GM18909 (cell line): ENCODE measurements at regions not wholly inside any gene's neighbourhood (a gene's known extent, or its start where the extent isn't known, plus 50 kb on each side); places are given as distances from the start of the nearest gene placed in this dataset.
A peak's percentile ranks its signal among the peaks of the same experiment; 100 is the strongest.
"Not testable (repeated sequence)": the region's sequence is repeated elsewhere in the genome, so short reads cannot be mapped to it uniquely, and the experiment has no call there.

Source experiments
- ATAC-seq: cut with Tn5 transposase; IDR thresholded peaks from one replicate; pipeline ENCODE4 v1.9.1; 2021; ENCODE audit warnings: mild to moderate bottlenecking; ENCODE audit not compliant: unreplicated experiment, poor library complexity

DNA sequence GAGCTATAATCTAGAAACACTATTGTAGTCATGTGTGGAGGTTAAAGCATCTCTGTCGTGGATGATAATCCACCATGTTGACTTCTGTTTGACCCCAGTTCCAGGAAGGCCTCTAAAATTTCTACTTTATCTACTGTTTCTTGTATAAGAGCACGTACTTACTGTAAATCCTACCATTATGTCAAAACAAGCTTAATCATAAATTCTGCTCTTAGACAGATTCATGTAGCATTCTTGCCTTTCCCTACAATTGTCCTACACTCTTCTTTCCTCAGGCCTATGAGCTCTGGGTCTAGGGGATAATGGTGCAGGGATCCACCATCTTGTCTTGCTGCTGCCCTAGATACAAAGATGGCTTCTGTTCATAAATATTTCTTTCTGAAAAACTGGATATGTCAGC is 2594.3 kb downstream of the ARAP2 start:
- no peak for ATAC-seq

DNA sequence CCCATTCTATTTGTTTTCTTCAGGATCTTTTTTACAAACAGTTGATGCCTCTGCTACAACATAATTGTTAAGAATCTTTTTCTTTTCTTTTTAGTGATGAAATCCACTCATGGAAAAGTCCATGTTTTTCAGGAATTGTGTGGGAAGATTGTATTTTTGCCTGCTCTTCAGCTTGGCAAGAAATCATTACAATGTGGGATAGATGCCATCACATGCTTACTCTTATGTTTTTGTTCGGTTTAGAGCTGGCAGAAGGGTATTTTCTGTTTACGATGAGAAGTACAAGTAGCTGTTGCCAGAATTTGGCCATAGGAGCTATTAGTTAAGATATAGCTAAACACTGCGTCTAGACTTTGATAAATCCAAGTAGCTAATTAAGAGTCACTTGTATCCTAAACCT is 2585.3 kb downstream of the ARAP2 start:
- ATAC-seq = no peak

DNA sequence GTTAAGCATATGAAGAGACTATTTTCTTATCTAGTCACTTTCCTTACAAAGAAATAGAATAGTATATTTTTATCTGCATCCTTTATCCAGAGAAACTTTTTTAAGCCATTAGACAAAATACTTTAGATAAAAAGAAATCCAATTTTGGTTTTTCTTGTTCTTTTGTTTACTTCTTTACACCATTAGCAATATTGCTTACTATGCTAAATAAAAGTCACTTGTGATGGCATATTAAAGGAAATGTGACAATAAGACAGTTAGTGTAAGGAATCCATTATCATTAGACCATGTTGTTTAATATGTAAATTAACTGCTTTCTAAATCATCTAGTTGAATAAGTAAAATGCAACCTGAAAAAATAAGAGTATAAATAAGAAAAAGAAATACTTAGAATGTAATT is 2582.7 kb downstream of the ARAP2 start:
- no peak for ATAC-seq

DNA sequence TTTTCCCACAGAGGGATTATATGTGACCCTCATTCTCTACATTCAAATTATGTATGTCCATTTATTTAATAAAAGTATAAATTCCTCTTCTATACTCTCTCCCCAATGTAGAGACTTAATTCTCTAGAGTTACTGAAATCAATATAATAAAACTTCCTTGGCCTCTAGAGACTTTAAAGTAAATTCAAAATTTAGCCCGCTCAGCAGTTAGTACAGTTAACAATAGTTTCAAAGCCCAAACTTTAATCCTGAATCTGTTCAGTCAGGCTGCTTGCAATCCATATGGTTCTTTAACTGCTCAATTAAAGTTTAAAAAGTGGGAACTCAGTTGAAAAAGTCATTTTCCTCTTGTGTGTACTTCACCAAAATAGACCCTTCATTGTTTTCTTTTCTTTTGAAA is 2558.4 kb downstream of the ARAP2 start:
- no peak for ATAC-seq

DNA sequence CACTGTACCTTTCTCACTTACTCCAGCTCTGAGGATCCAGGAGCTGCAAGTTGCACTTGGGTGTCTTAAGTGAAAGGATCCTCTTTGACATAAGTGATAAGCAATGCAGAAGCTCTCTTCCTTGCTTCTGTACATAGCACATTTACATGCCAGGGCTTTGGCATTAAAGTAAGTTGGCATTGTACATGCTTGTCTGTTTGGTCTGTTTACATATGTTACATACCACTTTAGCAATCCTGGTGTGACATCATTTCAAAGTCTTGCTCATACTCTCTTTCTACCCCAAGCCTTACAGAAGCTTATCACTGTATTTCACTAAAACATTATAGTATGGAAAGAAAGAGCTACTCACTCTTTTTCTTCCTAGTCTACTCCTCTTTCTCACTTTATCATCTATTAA is 2548.3 kb downstream of the ARAP2 start:
- no peak for ATAC-seq

DNA sequence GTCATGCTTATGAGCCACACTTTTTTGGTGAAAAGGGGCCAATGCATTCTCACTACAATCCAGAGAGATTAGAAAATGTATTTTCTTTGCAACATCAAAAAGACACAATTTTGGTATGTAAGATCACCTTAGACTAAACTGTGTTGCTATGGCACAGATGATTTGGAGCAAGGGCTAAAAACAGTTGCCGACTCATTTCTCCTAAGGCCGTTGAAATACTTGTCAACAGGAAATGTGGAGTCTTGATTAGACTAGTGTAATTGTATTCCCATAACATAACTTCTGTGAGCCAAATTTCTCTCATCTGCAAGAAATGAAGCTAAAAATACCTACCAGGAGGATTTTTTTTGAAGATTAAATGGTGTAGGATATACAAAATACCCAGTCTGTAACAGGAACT is 2547.7 kb downstream of the ARAP2 start:
- ATAC-seq = no peak

DNA sequence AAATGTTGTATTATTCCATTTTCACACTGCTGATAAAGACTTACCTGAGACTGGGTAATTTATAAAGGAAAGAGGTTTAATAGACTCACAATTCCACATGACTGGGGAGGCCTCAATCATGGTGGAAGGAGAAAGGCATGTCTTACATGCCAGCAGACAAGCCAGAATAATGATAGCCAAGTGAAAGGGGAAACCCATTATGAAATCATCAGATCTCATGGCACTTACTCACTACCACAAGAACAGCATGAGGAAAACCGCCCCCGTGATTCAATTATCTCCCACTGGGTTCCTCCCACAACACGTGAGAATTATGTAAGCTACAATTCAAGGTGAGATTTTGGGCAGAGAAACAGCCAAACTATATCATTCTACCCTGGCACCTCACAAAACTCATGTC is 2535.1 kb downstream of the ARAP2 start:
- ATAC-seq = no peak

DNA sequence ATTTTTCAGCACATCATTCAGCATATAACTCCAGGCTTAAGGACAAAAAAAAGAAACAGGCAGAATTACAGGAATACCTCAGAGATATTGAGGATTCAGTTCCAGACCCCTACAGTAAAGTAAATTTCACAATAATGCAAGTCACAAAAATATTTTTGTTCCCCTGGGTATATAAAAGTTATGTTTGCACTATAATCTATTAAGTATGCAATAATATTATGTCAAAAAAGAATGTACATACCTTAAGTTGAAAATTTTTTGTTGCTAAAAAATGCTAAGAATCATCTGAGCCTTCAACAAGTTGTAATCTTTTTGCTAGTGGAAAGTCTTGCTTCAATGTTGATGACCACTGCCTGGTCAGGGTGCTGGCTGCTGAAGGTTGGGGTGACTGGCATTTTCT is 2532.5 kb downstream of the ARAP2 start:
- ATAC-seq = no peak

DNA sequence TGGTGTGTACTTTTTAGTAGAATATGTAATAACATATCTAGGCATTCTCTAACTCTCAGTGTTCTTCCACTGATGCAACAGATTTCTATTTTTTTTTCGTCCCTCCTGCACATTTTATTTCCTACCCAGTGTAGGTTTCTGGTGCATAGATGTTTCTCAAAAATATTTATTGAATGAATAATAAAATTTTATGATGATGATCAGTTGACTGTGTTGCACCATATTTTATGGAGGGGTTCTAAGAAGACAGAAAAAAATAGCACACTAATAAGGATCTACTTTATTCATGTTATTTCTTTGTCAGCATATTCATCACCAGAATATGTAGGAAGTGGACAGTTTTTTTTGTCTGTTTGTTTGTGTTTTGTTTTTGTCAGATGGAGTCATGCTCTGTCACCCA is 2529.3 kb downstream of the ARAP2 start:
- ATAC-seq = no peak

DNA sequence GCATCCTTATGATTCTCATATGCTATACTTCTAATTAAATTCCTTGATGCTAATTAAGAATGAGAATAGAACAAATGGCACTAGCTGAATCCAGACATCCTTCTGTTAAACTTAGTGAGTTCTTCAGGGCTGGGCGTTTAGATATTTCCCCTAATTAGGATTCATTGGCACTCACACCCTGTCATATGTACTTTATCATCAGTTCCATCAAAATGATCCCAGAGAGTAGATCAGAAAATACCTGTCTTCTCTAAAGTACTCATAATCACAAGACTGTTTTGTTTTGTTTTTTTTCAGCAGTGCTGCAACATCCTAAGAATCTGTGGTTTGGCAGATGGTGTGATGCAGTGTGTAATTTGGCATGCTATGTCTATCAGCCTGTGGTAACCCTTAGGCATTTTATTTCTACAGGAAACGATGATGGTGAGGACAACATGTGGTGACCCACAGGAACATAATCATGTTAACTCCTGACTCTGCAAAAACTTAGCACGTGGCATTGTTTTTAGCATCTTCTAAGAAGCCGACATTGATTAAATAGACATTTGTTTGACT is 2528.4 kb downstream of the ARAP2 start:
- ATAC-seq = no peak

DNA sequence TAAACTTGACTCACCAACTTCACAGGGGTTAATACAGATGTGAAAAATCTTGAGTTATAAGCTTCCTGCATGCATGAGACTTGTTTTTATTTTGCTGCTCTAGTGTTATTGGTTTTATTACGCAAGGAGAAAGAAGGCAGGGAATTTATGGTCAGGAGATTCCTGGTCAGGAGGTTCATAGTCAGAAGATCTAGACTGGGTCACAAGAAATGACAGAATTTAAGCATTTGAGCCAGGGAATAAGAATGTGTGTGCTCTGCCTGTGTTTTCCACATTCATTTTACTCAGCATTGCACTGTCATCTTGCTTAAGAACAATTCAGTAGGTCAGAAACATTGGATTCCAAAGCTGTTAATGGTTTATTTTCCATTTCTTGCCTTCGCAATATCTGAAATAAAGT is 2522.1 kb downstream of the ARAP2 start:
- ATAC-seq = no peak

DNA sequence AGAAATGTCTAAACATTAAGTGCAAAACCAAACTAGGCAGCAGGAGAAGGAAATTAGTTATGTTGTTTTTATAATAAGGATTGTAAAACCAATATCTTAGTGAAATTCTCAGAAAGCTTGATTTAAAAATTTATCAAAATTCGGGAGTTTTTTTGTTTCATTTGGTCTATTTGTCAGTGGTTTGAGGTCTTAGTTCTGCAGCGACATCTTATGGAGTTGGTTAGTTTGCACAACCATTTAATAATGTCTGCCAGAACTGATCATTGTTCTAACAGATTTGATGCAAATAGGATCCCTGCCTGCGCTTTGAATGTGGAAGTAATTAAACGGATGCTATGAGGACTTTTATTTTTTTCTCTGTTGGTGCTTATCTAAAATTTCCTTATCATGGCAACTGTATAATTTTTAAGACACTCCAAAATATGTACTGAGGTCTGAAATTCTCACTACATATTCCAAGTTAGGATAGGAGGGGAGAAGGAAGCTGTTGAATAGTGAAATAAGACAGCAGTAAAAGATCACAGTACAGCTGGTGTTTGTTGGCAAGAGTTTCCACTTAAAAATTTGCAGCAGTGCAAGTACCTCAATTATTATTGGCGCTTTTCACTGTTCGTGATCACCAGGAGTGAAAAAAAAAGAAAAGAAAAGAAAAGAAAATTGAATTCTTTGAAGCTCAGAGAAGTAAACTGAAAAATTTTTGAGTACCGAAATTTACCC is 2521.4 kb downstream of the ARAP2 start:
- ATAC-seq = no peak

DNA sequence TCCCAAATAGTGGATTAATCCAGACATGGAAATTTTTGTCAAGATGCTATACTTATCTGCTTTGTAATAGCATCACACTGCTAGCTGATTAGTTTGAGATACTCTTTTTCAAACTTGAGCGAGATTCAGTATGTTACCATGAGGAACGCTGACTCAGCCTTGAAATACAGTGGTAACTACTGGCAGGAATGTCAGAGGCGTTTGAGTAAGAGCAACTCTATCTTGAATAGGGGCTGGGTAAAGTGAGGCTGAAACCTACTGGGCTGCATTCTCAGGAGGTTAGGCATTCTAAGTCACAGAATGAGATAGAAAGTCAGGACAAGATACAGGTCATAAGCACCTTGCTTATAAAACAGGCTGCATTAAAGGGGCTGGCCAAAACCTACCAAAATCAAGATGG is 2519.6 kb downstream of the ARAP2 start:
- ATAC-seq = no peak

DNA sequence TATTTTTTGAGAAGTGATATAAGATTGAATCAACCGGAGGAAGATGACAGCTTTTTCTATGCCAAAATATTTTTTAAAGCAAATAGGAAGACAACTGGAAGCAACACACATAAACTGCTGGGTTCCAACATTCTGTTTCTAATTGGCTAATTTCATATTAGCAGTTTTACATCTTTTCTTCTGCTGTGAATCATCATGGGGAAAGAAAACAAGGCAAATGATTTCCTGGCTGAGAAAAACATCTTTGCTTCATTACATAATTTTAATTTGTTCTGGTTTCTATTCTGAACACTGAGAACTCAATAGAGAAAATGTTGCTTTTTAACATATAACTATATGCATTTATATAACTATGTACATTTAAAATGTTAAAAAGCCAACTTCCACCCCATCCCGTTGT is 2518.5 kb downstream of the ARAP2 start:
- ATAC-seq = no peak

DNA sequence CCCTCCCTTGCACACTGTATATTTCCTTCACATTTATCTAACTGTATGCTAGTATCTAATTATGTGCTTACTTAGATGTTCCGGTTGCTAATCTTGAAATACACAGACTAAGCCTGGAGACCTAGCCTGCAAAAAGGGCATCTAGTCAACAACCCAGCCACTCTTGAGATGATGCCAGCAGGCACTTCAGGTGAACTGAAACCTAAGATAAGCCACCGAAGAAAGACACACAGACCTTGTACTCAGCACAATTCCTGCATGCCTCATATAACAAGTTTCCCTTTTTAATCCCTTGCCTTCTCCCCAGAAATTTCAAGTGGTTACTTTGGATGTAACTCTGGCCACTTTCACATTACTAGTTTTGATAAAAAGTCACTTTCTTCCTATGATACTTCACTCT is 2506.6 kb downstream of the ARAP2 start:
- no peak for ATAC-seq

DNA sequence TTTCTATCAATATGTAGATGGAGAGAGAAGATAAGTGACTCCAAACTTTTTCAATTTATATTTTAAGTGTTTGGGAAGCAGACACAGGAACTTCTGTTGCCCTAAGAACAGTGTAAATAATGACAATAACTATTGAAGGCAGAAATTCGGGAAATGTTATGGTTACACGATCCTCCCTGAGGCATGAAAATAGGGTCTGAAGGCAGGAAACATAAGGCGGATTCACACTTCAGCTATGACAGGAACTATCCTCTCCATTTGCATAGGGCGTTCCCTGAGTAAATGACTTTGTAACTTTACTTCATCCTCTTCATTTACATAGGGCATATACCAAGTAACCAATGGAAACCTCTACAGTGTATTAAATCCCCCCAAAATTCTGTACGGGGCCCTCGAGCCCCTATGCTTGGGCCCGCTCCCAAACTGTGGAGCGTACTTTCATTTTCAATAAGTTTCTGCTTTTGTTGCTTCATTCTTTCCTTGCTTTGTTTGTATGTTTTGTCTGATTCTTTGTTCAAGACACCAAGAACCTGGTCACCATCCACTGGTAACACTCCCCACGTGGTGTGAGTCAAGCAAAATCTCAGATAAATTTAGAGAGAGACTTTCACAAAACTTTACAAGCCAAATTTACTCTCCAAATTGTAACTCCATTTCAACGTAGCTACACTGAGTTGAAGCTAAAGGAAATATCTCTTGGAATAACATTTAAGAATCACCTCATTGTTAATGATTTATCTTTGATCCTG is 2504.3 kb downstream of the ARAP2 start:
- ATAC-seq = no peak

DNA sequence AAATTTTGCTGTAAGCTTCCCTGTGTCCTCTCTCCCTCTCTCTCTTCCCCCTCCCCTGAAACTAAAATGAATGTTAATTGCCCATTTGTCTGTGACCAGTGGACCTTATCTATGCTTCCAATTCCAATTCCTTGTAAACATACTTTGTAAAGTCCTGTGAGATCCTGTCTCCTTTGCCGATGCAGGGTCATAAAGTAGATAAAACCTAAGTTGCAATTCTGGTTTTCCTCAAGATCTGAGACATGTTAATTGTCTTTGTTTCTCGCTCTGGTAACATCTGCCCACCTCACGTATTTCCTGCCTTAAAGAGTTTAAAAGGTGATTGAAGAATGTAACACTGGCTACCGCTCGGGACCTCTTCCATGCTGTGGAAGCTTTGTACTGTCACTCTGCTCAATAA is 2503.4 kb downstream of the ARAP2 start:
- ATAC-seq = not testable (repeated sequence)

DNA sequence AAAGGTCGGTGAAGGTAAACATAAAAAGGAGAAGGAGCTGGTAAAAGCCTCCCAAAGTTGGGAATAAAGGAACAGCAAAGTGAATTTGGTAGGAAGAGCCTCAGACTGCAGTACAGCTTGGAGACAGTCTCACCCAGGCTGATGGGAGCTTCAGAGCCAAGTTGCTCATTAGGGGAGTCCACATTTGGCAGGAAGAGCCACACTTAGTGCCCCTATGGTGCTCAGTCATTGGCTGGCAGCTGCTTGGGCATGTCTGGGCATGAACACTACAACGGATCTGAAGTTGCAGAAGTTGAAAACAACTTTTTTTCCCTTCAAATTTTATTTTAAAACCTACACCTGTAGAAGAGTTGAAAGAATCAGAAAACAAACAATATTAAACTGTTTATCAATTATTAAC is 2497.3 kb downstream of the ARAP2 start:
- ATAC-seq = peak; percentile 63

DNA sequence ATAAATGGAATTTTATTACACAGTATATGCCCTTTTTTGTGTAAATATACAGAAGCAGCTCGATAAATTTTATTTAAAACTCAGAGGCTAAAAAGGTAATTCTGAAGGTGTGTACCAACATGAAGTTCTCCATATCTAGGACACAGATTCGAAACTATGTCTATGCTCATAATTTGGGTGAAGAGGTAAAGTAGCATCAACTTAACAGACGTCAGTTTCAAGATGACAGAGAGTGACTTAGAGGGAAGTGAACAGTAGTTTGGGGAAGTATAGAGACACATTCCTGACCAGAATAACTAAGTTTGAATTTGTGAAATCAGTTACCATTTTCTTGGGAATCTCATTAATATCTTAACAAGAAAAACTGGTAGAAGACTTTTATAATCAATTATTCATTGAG is 2493.3 kb downstream of the ARAP2 start:
- ATAC-seq = no peak

DNA sequence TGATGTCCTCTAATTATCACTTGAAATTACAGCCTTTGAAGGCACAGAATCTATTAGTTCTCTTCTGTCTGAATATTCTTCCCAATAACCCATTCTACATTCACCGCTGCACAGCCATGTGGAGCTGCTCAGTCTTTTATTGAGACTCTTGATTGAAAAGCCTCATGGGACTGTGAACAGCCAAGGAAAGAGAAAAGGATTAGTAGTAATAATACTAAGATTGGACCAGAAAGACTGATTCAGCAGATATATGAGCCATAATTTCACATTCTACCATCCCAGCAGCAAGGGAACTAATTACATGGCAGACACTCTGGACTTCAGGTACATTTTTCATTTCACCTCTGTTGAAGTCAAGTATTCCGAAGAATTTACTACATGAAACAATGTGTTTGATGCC is 2471.7 kb downstream of the ARAP2 start:
- ATAC-seq = no peak

DNA sequence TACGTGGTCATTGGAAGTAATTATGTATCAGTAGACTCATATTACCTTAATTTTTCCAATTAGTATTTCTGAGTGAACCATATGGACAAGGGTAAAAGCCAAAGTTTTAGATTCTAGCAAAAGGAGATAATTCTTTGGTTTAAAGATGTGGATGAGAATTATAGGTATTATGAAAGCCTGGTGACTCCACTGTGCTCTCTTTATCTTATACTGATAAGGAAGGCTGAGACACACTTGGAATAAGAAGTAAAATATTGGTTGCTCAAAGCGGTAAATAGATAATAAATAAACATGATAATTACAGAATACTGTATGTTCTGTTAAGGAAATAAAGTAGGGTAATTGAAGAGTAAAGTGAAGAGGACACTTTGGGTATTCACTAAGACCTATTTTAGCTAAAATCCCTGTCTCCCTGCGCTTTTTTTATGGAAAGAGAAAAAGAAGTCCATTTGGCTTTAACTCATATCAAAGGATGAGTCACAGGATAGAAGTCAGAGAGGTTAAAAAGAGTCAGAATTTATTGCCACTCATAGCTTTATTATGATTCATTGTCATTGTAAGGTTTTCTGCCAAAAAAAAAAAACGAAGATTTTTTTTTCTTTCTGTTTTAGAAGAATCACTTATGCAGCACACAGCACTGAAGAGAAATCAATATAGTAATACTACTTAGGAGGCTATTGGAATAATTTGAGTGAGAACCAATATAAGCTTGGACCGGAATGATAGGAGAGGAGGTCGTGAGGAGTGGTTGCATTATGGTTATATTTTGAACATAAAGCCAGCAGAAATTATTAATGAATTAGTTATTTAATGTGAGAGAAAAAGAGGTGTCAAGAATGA is 2463.1 kb downstream of the ARAP2 start:
- ATAC-seq = no peak
